ENCODE measurements at regions not wholly inside any gene's neighbourhood (a gene's known extent, or its start where the extent isn't known, plus 50 kb on each side); places are given as distances from the start of the nearest gene placed in this dataset.

GRCh38 chr5:143930561-143930960 lies 118.6 kb downstream of the HMHB1 start:
- H3K9me2 ChIP-seq (ENCODE audit: insufficient read depth): no peaks in the 10 kb centered on the region
- no peaks in the 10 kb centered on the region for H3K9me3 ChIP-seq (ENCODE audit: insufficient read depth, low read depth)
- no peak overlapping the region for H3K27ac ChIP-seq
- no peaks in the 10 kb centered on the region for H3K36me3 ChIP-seq (ENCODE audit: low read depth)
- peaks cover 25% of the 10 kb centered on the region for H3K4me1 ChIP-seq (replicated peaks; ENCODE audit: insufficient read depth)
- no peaks in the 10 kb centered on the region for H3K79me2 ChIP-seq (ENCODE audit: low read depth)
- DNase-seq: no peak
- POLR2A ChIA-PET (ENCODE audit: unreplicated experiment): no interaction called here
- intact Hi-C loops (cut with micrococcal nuclease; ENCODE audit: unreplicated experiment): no loop called here
- H2AFZ ChIP-seq: no peak overlapping the region
- CTCF ChIA-PET: no interaction called here
- no peaks in the 10 kb centered on the region for H3K27me3 ChIP-seq (ENCODE audit: insufficient read depth, low read depth)
- no TSS peak for BruUV-seq (replicated peaks)
- H3K4me2 ChIP-seq: no peak overlapping the region
- H4K20me1 ChIP-seq (ENCODE audit: insufficient read depth): no peaks in the 10 kb centered on the region
- no peak overlapping the region for H3K4me3 ChIP-seq
- TF ChIP-seq EZH2 (IDR thresholded peaks at IDR 0.05; ENCODE audit: low read depth): no peak
- TF ChIP-seq CTCF (conservative IDR thresholded peaks at IDR 0.05): no peak
- H3F3A ChIP-seq (ENCODE audit: insufficient read depth, low read depth): no peaks in the 10 kb centered on the region

- no peak overlapping the region for H3K27ac ChIP-seq
- POLR2A ChIA-PET (ENCODE audit: unreplicated experiment): no interaction called here
- no peak overlapping the region for H3K4me3 ChIP-seq
- H3K79me2 ChIP-seq (ENCODE audit: low read depth): no peaks in the 10 kb centered on the region
- H3K36me3 ChIP-seq (ENCODE audit: low read depth): no peaks in the 10 kb centered on the region
- intact Hi-C loops (cut with micrococcal nuclease; ENCODE audit: unreplicated experiment): no loop called here
- H4K20me1 ChIP-seq (ENCODE audit: insufficient read depth): no peaks in the 10 kb centered on the region
- no peak overlapping the region for H3K4me2 ChIP-seq
- H2AFZ ChIP-seq: no peak overlapping the region
- DNase-seq: no peak
- H3K27me3 ChIP-seq (ENCODE audit: insufficient read depth, low read depth): no peaks in the 10 kb centered on the region
- H3K9me2 ChIP-seq (ENCODE audit: insufficient read depth): no peaks in the 10 kb centered on the region
- no peaks in the 10 kb centered on the region for H3K9me3 ChIP-seq (ENCODE audit: insufficient read depth, low read depth)
- peaks cover 25% of the 10 kb centered on the region for H3K4me1 ChIP-seq (replicated peaks; ENCODE audit: insufficient read depth)
- TF ChIP-seq EZH2 (IDR thresholded peaks at IDR 0.05; ENCODE audit: low read depth): no peak
- CTCF ChIA-PET: no interaction called here
- BruUV-seq (replicated peaks): no TSS peak
- H3F3A ChIP-seq (ENCODE audit: insufficient read depth, low read depth): no peaks in the 10 kb centered on the region
Measured at GRCh38 chr5:143931476-143931875, 119.5 kb downstream of the HMHB1 start.

DNA sequence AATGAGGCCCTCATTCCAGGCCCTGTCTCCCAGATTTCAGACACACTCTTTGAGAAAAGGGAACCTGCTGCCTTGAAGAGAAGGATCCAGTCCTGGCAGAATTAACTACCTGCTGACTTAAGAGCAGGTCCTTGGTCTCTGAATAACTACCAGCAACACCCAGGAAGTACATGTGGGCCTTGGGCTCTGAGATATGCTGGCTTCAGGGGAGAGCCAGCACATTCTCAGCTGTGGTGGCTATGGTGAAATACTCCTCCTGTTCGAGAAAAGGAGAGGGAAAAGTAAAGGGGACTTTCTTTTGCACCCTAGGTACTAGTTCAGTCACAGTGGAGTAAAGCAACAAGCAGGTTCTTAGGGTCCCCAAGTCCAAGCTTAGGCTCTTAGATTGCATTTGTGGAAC lies 120.0 kb downstream of the HMHB1 start:
- POLR2A ChIA-PET (ENCODE audit: unreplicated experiment): no interaction called here
- H3K9me3 ChIP-seq (ENCODE audit: insufficient read depth, low read depth): no peaks in the 10 kb centered on the region
- H3K4me3 ChIP-seq: no peak overlapping the region
- DNase-seq: no peak
- H3F3A ChIP-seq (ENCODE audit: insufficient read depth, low read depth): no peaks in the 10 kb centered on the region
- H3K36me3 ChIP-seq (ENCODE audit: low read depth): no peaks in the 10 kb centered on the region
- TF ChIP-seq CTCF (conservative IDR thresholded peaks at IDR 0.05) (no peak), EZH2 (IDR thresholded peaks at IDR 0.05; ENCODE audit: low read depth) (no peak)
- no peaks in the 10 kb centered on the region for H3K27me3 ChIP-seq (ENCODE audit: insufficient read depth, low read depth)
- no peaks in the 10 kb centered on the region for H3K79me2 ChIP-seq (ENCODE audit: low read depth)
- H3K4me2 ChIP-seq: no peak overlapping the region
- H4K20me1 ChIP-seq (ENCODE audit: insufficient read depth): no peaks in the 10 kb centered on the region
- CTCF ChIA-PET: no interaction called here
- no TSS peak for BruUV-seq (replicated peaks)
- H3K4me1 ChIP-seq (replicated peaks; ENCODE audit: insufficient read depth): peaks cover 25% of the 10 kb centered on the region
- H2AFZ ChIP-seq: no peak overlapping the region
- intact Hi-C loops (cut with micrococcal nuclease; ENCODE audit: unreplicated experiment): no loop called here
- no peak overlapping the region for H3K27ac ChIP-seq
- no peaks in the 10 kb centered on the region for H3K9me2 ChIP-seq (ENCODE audit: insufficient read depth)

DNA sequence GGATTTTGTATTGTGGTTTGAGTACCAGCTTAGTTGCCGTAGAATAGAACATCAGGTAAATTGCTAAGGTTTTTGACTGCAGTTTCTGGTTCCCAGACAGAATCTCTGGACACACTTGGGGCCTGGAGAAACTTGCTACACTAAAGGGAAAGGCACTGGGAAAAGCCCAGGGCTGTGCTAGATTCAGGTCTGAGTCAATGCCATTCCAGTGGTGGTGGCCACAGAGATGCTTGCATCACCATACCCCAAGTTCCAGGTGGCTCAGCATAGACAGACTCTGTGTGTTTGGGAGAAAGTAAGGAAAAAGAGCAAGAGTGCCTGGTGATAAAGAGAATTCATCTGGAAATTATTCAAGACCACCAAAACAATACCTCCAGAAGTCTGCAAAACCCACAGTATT lies 120.6 kb downstream of the HMHB1 start:
- DNase-seq: no peak
- H3K27me3 ChIP-seq (ENCODE audit: insufficient read depth, low read depth): no peaks in the 10 kb centered on the region
- no TSS peak for BruUV-seq (replicated peaks)
- no peak overlapping the region for H2AFZ ChIP-seq
- no peaks in the 10 kb centered on the region for H3K9me2 ChIP-seq (ENCODE audit: insufficient read depth)
- H3F3A ChIP-seq (ENCODE audit: insufficient read depth, low read depth): no peaks in the 10 kb centered on the region
- no peaks in the 10 kb centered on the region for H4K20me1 ChIP-seq (ENCODE audit: insufficient read depth)
- TF ChIP-seq EZH2 (IDR thresholded peaks at IDR 0.05; ENCODE audit: low read depth) (no peak), CTCF (conservative IDR thresholded peaks at IDR 0.05) (no peak)
- no peak overlapping the region for H3K4me2 ChIP-seq
- intact Hi-C loops (cut with micrococcal nuclease; ENCODE audit: unreplicated experiment): no loop called here
- no peaks in the 10 kb centered on the region for H3K36me3 ChIP-seq (ENCODE audit: low read depth)
- ChIA-PET CTCF (no interaction called here), POLR2A (ENCODE audit: unreplicated experiment) (no interaction called here)
- H3K4me3 ChIP-seq: no peak overlapping the region
- H3K4me1 ChIP-seq (replicated peaks; ENCODE audit: insufficient read depth): peaks cover 25% of the 10 kb centered on the region
- H3K79me2 ChIP-seq (ENCODE audit: low read depth): no peaks in the 10 kb centered on the region
- no peak overlapping the region for H3K27ac ChIP-seq
- no peaks in the 10 kb centered on the region for H3K9me3 ChIP-seq (ENCODE audit: insufficient read depth, low read depth)

Data from PC-9 (cell line).